ENCODE measurements at regions not wholly inside any gene's neighbourhood (a gene's known extent, or its start where the extent isn't known, plus 50 kb on each side); places are given as distances from the start of the nearest gene placed in this dataset.

DNA sequence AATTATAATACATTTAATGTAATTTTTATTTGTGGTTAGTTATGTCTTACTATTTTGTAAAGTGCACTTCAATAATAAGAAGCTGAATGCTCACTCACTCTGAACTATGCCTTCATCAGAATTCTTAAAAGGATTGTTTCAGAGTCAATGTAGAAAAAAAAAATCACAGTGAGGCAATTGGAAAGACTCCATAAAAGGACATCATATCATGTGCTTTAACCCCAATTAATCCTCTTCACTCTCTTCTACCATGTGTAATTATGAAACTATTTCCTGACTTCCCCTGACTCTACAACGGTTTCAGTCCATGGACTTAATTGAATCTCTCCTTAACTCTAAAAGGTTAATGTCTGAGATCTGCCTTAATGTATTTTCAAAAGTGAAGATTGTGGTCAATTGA is 250.4 kb upstream of the ALG10 start:
- TF ChIP-seq GABPA (IDR thresholded peaks at IDR 0.05; ENCODE audit: low read depth) (no peak), RAD21 (IDR thresholded peaks at IDR 0.05; ENCODE audit: low read length) (no peak), RFX5 (IDR thresholded peaks at IDR 0.05; ENCODE audit: low read length) (no peak)
- TF ChIP-seq, protein P1, sequence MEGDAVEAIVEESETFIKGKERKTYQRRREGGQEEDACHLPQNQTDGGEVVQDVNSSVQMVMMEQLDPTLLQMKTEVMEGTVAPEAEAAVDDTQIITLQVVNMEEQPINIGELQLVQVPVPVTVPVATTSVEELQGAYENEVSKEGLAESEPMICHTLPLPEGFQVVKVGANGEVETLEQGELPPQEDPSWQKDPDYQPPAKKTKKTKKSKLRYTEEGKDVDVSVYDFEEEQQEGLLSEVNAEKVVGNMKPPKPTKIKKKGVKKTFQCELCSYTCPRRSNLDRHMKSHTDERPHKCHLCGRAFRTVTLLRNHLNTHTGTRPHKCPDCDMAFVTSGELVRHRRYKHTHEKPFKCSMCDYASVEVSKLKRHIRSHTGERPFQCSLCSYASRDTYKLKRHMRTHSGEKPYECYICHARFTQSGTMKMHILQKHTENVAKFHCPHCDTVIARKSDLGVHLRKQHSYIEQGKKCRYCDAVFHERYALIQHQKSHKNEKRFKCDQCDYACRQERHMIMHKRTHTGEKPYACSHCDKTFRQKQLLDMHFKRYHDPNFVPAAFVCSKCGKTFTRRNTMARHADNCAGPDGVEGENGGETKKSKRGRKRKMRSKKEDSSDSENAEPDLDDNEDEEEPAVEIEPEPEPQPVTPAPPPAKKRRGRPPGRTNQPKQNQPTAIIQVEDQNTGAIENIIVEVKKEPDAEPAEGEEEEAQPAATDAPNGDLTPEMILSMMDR (IDR thresholded peaks at IDR 0.05): no peak
- TF ChIP-seq, protein P2, sequence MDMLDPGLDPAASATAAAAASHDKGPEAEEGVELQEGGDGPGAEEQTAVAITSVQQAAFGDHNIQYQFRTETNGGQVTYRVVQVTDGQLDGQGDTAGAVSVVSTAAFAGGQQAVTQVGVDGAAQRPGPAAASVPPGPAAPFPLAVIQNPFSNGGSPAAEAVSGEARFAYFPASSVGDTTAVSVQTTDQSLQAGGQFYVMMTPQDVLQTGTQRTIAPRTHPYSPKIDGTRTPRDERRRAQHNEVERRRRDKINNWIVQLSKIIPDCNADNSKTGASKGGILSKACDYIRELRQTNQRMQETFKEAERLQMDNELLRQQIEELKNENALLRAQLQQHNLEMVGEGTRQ (IDR thresholded peaks at IDR 0.05; ENCODE audit: borderline replicate concordance, low read depth, low read length): no peak
- TF ChIP-seq, protein P3, sequence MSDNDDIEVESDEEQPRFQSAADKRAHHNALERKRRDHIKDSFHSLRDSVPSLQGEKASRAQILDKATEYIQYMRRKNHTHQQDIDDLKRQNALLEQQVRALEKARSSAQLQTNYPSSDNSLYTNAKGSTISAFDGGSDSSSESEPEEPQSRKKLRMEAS (IDR thresholded peaks at IDR 0.05; ENCODE audit: low read depth): no peak
